DND-41 (cell line): ENCODE measurements at regions not wholly inside any gene's neighbourhood (a gene's known extent, or its start where the extent isn't known, plus 50 kb on each side); places are given as distances from the start of the nearest gene placed in this dataset.
"Not testable (repeated sequence)": the region's sequence is repeated elsewhere in the genome, so short reads cannot be mapped to it uniquely, and the experiment has no call there.

Experiments used
- ATAC-seq: fragments of 200-7000 bp; cut with Tn5 transposase; 3 replicates; pipeline ENCODE4 v1.9.1; 2021; ENCODE audit warnings: low read depth; ENCODE audit not compliant: insufficient read depth
- DNase-seq: peaks from one replicate; pipeline ENCODE4 v3.0.0-alpha.2; 2020
- H2AFZ ChIP-seq: 2 replicates; pipeline ENCODE4 v1.6.0; 2012; ENCODE audit warnings: low read depth, low read length
- H3K27ac ChIP-seq: 2 replicates; pipeline ENCODE4 v1.5.1; 2012; ENCODE audit warnings: low read length, inconsistent platforms
- H3K27me3 ChIP-seq: fragments of 200-600 bp; sonication (generic); 2 replicates; pipeline ENCODE4 v1.6.0; 2012; ENCODE audit warnings: low read length, mild to moderate bottlenecking, inconsistent platforms; ENCODE audit not compliant: insufficient read depth, poor library complexity
- H3K36me3 ChIP-seq: 2 replicates; pipeline ENCODE4 v1.5.1; 2012; ENCODE audit warnings: low read length, inconsistent platforms; ENCODE audit not compliant: insufficient read depth
- H3K4me1 ChIP-seq: 2 replicates; pipeline ENCODE4 v1.5.1; 2012; ENCODE audit warnings: mild to moderate bottlenecking, low read length; ENCODE audit not compliant: insufficient read depth
- H3K4me2 ChIP-seq: 2 replicates; pipeline ENCODE4 v1.6.0; 2012; ENCODE audit warnings: mild to moderate bottlenecking, moderate library complexity, low read length, inconsistent platforms; ENCODE audit not compliant: insufficient read depth
- H3K4me3 ChIP-seq, 2 experiments: fragments of 200-600 bp in 1 of 2; shearing (Covaris generic) in 1 of 2; 2 replicates each; pipeline ENCODE4 v1.5.1; 2012 to 2016; ENCODE audit warnings: inconsistent platforms in 2 of 2, low read length in 2 of 2, mild to moderate bottlenecking in 2 of 2, low read depth in 1 of 2, moderate library complexity in 1 of 2
- H3K79me2 ChIP-seq: 2 replicates; pipeline ENCODE4 v1.6.0; 2012; ENCODE audit warnings: low read length, inconsistent platforms; ENCODE audit not compliant: insufficient read depth
- H3K9ac ChIP-seq: 2 replicates; pipeline ENCODE4 v1.6.0; 2012; ENCODE audit warnings: low read depth, mild to moderate bottlenecking, inconsistent platforms, low read length, moderate library complexity
- H3K9me3 ChIP-seq: 2 replicates; pipeline ENCODE4 v1.5.1; 2012; ENCODE audit warnings: low read length, moderate library complexity, mild to moderate bottlenecking, inconsistent platforms; ENCODE audit not compliant: insufficient read depth, severe bottlenecking
- H4K20me1 ChIP-seq: 2 replicates; pipeline ENCODE4 v1.6.0; 2012; ENCODE audit warnings: low read length; ENCODE audit not compliant: insufficient read depth
- CTCF ChIP-seq: IDR thresholded peaks from 2 replicates; pipeline ENCODE4 v1.5.1; 2012; ENCODE audit warnings: borderline replicate concordance, low read length, moderate library complexity, mild to moderate bottlenecking; ENCODE audit not compliant: poor library complexity, severe bottlenecking; ENCODE audit errors: extremely low read depth
- EZH2 ChIP-seq: IDR thresholded peaks from 3 replicates; pipeline ENCODE4 v1.6.1; 2012; ENCODE audit warnings: borderline replicate concordance, low read depth, mild to moderate bottlenecking, moderate library complexity, low read length, inconsistent platforms; ENCODE audit not compliant: severe bottlenecking

GRCh38 chr7:32662509-32662908 is 167.2 kb downstream of the AVL9 start:
- not testable (repeated sequence) for H3K4me3 ChIP-seq, H3K9ac ChIP-seq, H3K4me2 ChIP-seq, H4K20me1 ChIP-seq, H3K27me3 ChIP-seq, H3K79me2 ChIP-seq, H3K9me3 ChIP-seq, H2AFZ ChIP-seq, DNase-seq, H3K36me3 ChIP-seq, ATAC-seq, H3K4me1 ChIP-seq, H3K27ac ChIP-seq

- TF ChIP-seq EZH2: no peak
- TF ChIP-seq CTCF: no peak
- no peaks in the 10 kb centered on the region for H3K27me3 ChIP-seq
- H3K4me2 ChIP-seq: no peak overlapping the region
- no peaks in the 10 kb centered on the region for H4K20me1 ChIP-seq
- no peak overlapping the region for H2AFZ ChIP-seq
- H3K9ac ChIP-seq: no peak overlapping the region
- no peak for DNase-seq
- ATAC-seq: no peak
- H3K4me1 ChIP-seq: no peaks in the 10 kb centered on the region
- H3K79me2 ChIP-seq: no peaks in the 10 kb centered on the region
- H3K9me3 ChIP-seq: no peaks in the 10 kb centered on the region
- H3K4me3 ChIP-seq: no peak overlapping the region
- no peak overlapping the region for H3K27ac ChIP-seq
- no peaks in the 10 kb centered on the region for H3K36me3 ChIP-seq
Observed at GRCh38 chr7:32661929-32662328, 166.6 kb downstream of the AVL9 start.

- Histone ChIP-seq H3K27ac (no peak overlapping the region), H3K79me2 (no peaks in the 10 kb centered on the region), H3K4me3 (no peak overlapping the region), H3K4me2 (no peak overlapping the region), H2AFZ (no peak overlapping the region), H3K9ac (no peak overlapping the region), H3K27me3 (no peaks in the 10 kb centered on the region), H3K9me3 (no peaks in the 10 kb centered on the region), H3K36me3 (no peaks in the 10 kb centered on the region), H4K20me1 (no peaks in the 10 kb centered on the region), H3K4me1 (no peaks in the 10 kb centered on the region)
- TF ChIP-seq EZH2: no peak
- no peak for TF ChIP-seq CTCF
- DNase-seq (no peak), ATAC-seq (no peak)
Observed at GRCh38 chr7:32661501-32661900, 166.2 kb downstream of the AVL9 start.

GRCh38 chr7:32660936-32661335 is 165.6 kb downstream of the AVL9 start:
- ATAC-seq (no peak), DNase-seq (no peak)
- TF ChIP-seq CTCF (no peak), EZH2 (no peak)

More at GRCh38 chr7:32660936-32661335, 165.6 kb downstream of the AVL9 start:
- Histone ChIP-seq H3K27ac (no peak overlapping the region), H3K4me2 (no peak overlapping the region), H3K9ac (no peak overlapping the region), H3K79me2 (no peaks in the 10 kb centered on the region), H3K4me1 (no peaks in the 10 kb centered on the region), H4K20me1 (no peaks in the 10 kb centered on the region), H3K36me3 (no peaks in the 10 kb centered on the region), H2AFZ (no peak overlapping the region), H3K4me3 (no peak overlapping the region), H3K27me3 (no peaks in the 10 kb centered on the region), H3K9me3 (no peaks in the 10 kb centered on the region)
